Thymus (tissue), 11 donors: ENCODE measurements at regions not wholly inside any gene's neighbourhood (a gene's known extent, or its start where the extent isn't known, plus 50 kb on each side); places are given as distances from the start of the nearest gene placed in this dataset.
"Not testable (repeated sequence)": the region's sequence is repeated elsewhere in the genome, so short reads cannot be mapped to it uniquely, and the experiment has no call there.

Experiments
- DNase-seq, 9 donors: peaks; one replicate each; pipeline ENCODE4 v3.0.0-alpha.2; 2013; ENCODE audit warnings: low spot score in 9 of 9, low read depth in 6 of 9, missing footprints in 1 of 9
- H3K27ac ChIP-seq, 2 donors: one replicate each; pipeline ENCODE4 v1.5.1; 2013; ENCODE audit warnings: control low read depth in 1 of 2, low read depth in 1 of 2, low read length in 1 of 2, mild to moderate bottlenecking in 1 of 2, moderate library complexity in 1 of 2
- H3K27me3 ChIP-seq, 2 donors: one replicate each; pipeline ENCODE4 v1.5.1; 2013; ENCODE audit warnings: low read length in 1 of 2; ENCODE audit not compliant: control insufficient read depth in 2 of 2, insufficient read depth in 1 of 2
- H3K36me3 ChIP-seq, 2 donors: one replicate each; pipeline ENCODE4 v1.5.1; 2013; ENCODE audit warnings: low read length in 1 of 2, mild to moderate bottlenecking in 1 of 2, moderate library complexity in 1 of 2; ENCODE audit not compliant: control insufficient read depth in 2 of 2, insufficient read depth in 2 of 2
- H3K4me1 ChIP-seq, 2 donors: one replicate each; pipeline ENCODE4 v1.5.1; 2013; ENCODE audit warnings: low read length in 2 of 2; ENCODE audit not compliant: control insufficient read depth in 2 of 2, insufficient read depth in 2 of 2
- H3K4me3 ChIP-seq, 2 donors: one replicate each; pipeline ENCODE4 v1.5.1; 2013; ENCODE audit warnings: low read length in 2 of 2, control low read depth in 1 of 2, mild to moderate bottlenecking in 1 of 2
- H3K9me3 ChIP-seq, 2 donors: one replicate each; pipeline ENCODE4 v1.5.1; 2013; ENCODE audit warnings: low read length in 1 of 2, mild to moderate bottlenecking in 1 of 2; ENCODE audit not compliant: control insufficient read depth in 2 of 2, insufficient read depth in 1 of 2
- WGBS: extraction: QIAGEN DNeasy Blood & Tissue Kit; methylation state at CpG from one replicate; pipeline ENCODE4 v1.1.7; 2013; 5-methylcytosine and 5-hydroxymethylcytosine counted together
- donor health status: healthy.

- Histone ChIP-seq H3K27me3 (no peaks in the 10 kb centered on the region), H3K4me1 (no peaks in the 10 kb centered on the region), H3K36me3 (no peaks in the 10 kb centered on the region), H3K27ac (no peak overlapping the region), H3K4me3 (no peak overlapping the region), H3K9me3 (peaks cover 0 to 3% of the 10 kb centered on the region in 2 donors)
- no peak for DNase-seq
- 94% methylated on average over 7 of the region's 7 CpGs for WGBS
Measured at GRCh38 chr2:100704156-100704555, 115.8 kb upstream of the NPAS2 start.

- Histone ChIP-seq H3K36me3 (no peaks in the 10 kb centered on the region), H3K4me3 (no peak overlapping the region), H3K4me1 (no peaks in the 10 kb centered on the region), H3K9me3 (no peaks in the 10 kb centered on the region), H3K27me3 (no peaks in the 10 kb centered on the region), H3K27ac (no peak overlapping the region)
- 97% methylated on average over 8 of the region's 8 CpGs for WGBS
- DNase-seq = no peak
Measured at GRCh38 chr2:100704711-100705110, 115.2 kb upstream of the NPAS2 start.

GRCh38 chr2:100707016-100707947, 112.7 kb upstream of the NPAS2 start:
- Histone ChIP-seq H3K4me1 (no peaks in the 10 kb centered on the region), H3K27ac (no peak overlapping the region), H3K4me3 (no peak overlapping the region), H3K36me3 (no peaks in the 10 kb centered on the region), H3K27me3 (no peaks in the 10 kb centered on the region), H3K9me3 (no peaks in the 10 kb centered on the region)
- DNase-seq = peak in 1 of 9 donors; percentile 1
- WGBS = 91% methylated on average over 21 of the region's 21 CpGs

- Histone ChIP-seq H3K27me3 (no peaks in the 10 kb centered on the region), H3K27ac (no peak overlapping the region), H3K36me3 (no peaks in the 10 kb centered on the region), H3K4me1 (no peaks in the 10 kb centered on the region), H3K4me3 (no peak overlapping the region), H3K9me3 (no peaks in the 10 kb centered on the region)
- DNase-seq = no peak
- WGBS = 67% methylated on average over 3 of the region's 3 CpGs
Measured at GRCh38 chr2:100708333-100708732, 111.6 kb upstream of the NPAS2 start.

GRCh38 chr2:100713106-100713505, 106.8 kb upstream of the NPAS2 start:
- H3K27me3 ChIP-seq = no peaks in the 10 kb centered on the region
- H3K4me1 ChIP-seq = no peaks in the 10 kb centered on the region
- no peak for DNase-seq
- 44% methylated on average over 2 of the region's 2 CpGs for WGBS
- H3K9me3 ChIP-seq = no peaks in the 10 kb centered on the region
- H3K4me3 ChIP-seq = no peak overlapping the region
- H3K36me3 ChIP-seq = no peaks in the 10 kb centered on the region
- no peak overlapping the region for H3K27ac ChIP-seq

GRCh38 chr2:100714396-100715010, 105.4 kb upstream of the NPAS2 start:
- H3K4me1 ChIP-seq, H3K4me3 ChIP-seq: not testable (repeated sequence)
- 99% methylated on average over 5 of the region's 5 CpGs for WGBS

GRCh38 chr2:100715861-100716260, 104.1 kb upstream of the NPAS2 start:
- not testable (repeated sequence) for H3K27me3 ChIP-seq, H3K36me3 ChIP-seq, H3K4me3 ChIP-seq, H3K9me3 ChIP-seq, H3K4me1 ChIP-seq, H3K27ac ChIP-seq, DNase-seq
- WGBS = 90% methylated on average over 4 of the region's 4 CpGs

More at GRCh38 chr2:100714396-100715010, 105.4 kb upstream of the NPAS2 start:
- H3K36me3 ChIP-seq, H3K27ac ChIP-seq, H3K27me3 ChIP-seq, H3K9me3 ChIP-seq, DNase-seq: not testable (repeated sequence)

- no peak for DNase-seq
- no peak overlapping the region for H3K27ac ChIP-seq
- no peaks in the 10 kb centered on the region for H3K36me3 ChIP-seq
- H3K9me3 ChIP-seq = no peaks in the 10 kb centered on the region
- 98% methylated on average over 2 of the region's 2 CpGs for WGBS
- no peaks in the 10 kb centered on the region for H3K4me1 ChIP-seq
- H3K4me3 ChIP-seq = no peak overlapping the region
- no peaks in the 10 kb centered on the region for H3K27me3 ChIP-seq
Measured at GRCh38 chr2:100716581-100716980, 103.4 kb upstream of the NPAS2 start.

- no peak overlapping the region for H3K4me3 ChIP-seq
- H3K27ac ChIP-seq = no peak overlapping the region
- no peaks in the 10 kb centered on the region for H3K27me3 ChIP-seq
- no peaks in the 10 kb centered on the region for H3K36me3 ChIP-seq
- DNase-seq = no peak
- WGBS = 62% methylated on average over 3 of the region's 3 CpGs
- H3K9me3 ChIP-seq = no peaks in the 10 kb centered on the region
- no peaks in the 10 kb centered on the region for H3K4me1 ChIP-seq
Measured at GRCh38 chr2:100718065-100718629, 101.8 kb upstream of the NPAS2 start.
